Neural progenitor cell (in vitro differentiated cells): ENCODE measurements at regions not wholly inside any gene's neighbourhood (a gene's known extent, or its start where the extent isn't known, plus 50 kb on each side); places are given as distances from the start of the nearest gene placed in this dataset.

Experiments
- DNase-seq: peaks from one replicate; pipeline ENCODE4 v3.0.0-alpha.2; 2016; ENCODE audit warnings: low spot score
- H2AFZ ChIP-seq: fragments of 200-600 bp; sonication (generic); replicated peaks from 2 replicates; pipeline ENCODE4 v1.6.1; 2016; ENCODE audit warnings: antibody characterized with exemption
- H3F3A ChIP-seq: fragments of 200-600 bp; sonication (generic); 2 replicates; pipeline ENCODE4 v1.6.1; 2016; ENCODE audit warnings: antibody characterized with exemption, low read depth
- H3K27ac ChIP-seq: fragments of 200-600 bp; sonication (generic); 2 replicates; pipeline ENCODE4 v1.5.1; 2016; ENCODE audit warnings: mild to moderate bottlenecking
- H3K27me3 ChIP-seq: fragments of 200-600 bp; sonication (generic); 2 replicates; pipeline ENCODE4 v1.6.1; 2016; ENCODE audit warnings: mild to moderate bottlenecking, moderate library complexity
- H3K36me3 ChIP-seq: fragments of 200-600 bp; sonication (generic); 2 replicates; pipeline ENCODE4 v1.5.1; 2016
- H3K4me1 ChIP-seq: fragments of 200-600 bp; sonication (generic); 2 replicates; pipeline ENCODE4 v1.6.1; 2016; ENCODE audit warnings: mixed run types
- H3K4me2 ChIP-seq: fragments of 200-600 bp; sonication (generic); 2 replicates; pipeline ENCODE4 v1.6.1; 2016
- H3K4me3 ChIP-seq: fragments of 200-600 bp; sonication (generic); 2 replicates; pipeline ENCODE4 v1.5.1; 2016
- H3K79me2 ChIP-seq: fragments of 200-600 bp; sonication (generic); 2 replicates; pipeline ENCODE4 v1.6.1; 2016; ENCODE audit warnings: low read depth
- H3K9ac ChIP-seq: fragments of 200-600 bp; sonication (generic); 2 replicates; pipeline ENCODE4 v1.6.1; 2016
- H3K9me3 ChIP-seq: fragments of 200-600 bp; sonication (generic); 2 replicates; pipeline ENCODE4 v1.5.1; 2016; ENCODE audit warnings: low read depth
- H4K20me1 ChIP-seq: fragments of 200-600 bp; sonication (generic); 2 replicates; pipeline ENCODE4 v1.6.1; 2016; ENCODE audit warnings: low read depth
- H3K27ac Mint-ChIP-seq: 3 replicates; pipeline ENCODE4 v1.8.0; 2021; ENCODE audit warnings: mixed read lengths
- H3K27me3 Mint-ChIP-seq: 2 replicates; pipeline ENCODE4 v1.8.0; 2022; ENCODE audit warnings: low read depth, mild to moderate bottlenecking, inconsistent platforms, moderate library complexity, mixed read lengths; ENCODE audit not compliant: insufficient read depth
- H3K36me3 Mint-ChIP-seq: 3 replicates; pipeline ENCODE4 v1.8.0; 2021; ENCODE audit warnings: mixed read lengths
- H3K4me1 Mint-ChIP-seq: 3 replicates; pipeline ENCODE4 v1.8.0; 2021; ENCODE audit warnings: mixed read lengths
- H3K4me3 Mint-ChIP-seq: 3 replicates; pipeline ENCODE4 v1.8.0; 2021; ENCODE audit warnings: mild to moderate bottlenecking, moderate library complexity, mixed read lengths
- H3K9me3 Mint-ChIP-seq: 3 replicates; pipeline ENCODE4 v1.8.0; 2020; ENCODE audit warnings: mixed read lengths
- CTCF ChIP-seq: fragments of 200-600 bp; sonication (generic); IDR thresholded peaks from 2 replicates; pipeline ENCODE4 v1.5.1; 2017; ENCODE audit warnings: antibody characterized with exemption, mild to moderate bottlenecking
- EZH2 ChIP-seq: fragments of 200-600 bp; sonication (generic); IDR thresholded peaks from 2 replicates; pipeline ENCODE4 v1.6.1; 2017; ENCODE audit warnings: antibody characterized with exemption, mild to moderate bottlenecking, moderate library complexity
- EZH2phosphoT487 ChIP-seq: fragments of 200-600 bp; sonication (generic); IDR thresholded peaks from 2 replicates; pipeline ENCODE4 v1.6.1; 2017; ENCODE audit warnings: antibody characterized with exemption

- H3K4me1 Mint-ChIP-seq: no peaks in the 10 kb centered on the region
- TF ChIP-seq EZH2: no peak
- no peak for TF ChIP-seq EZH2phosphoT487
- no peak for TF ChIP-seq CTCF
- H3K36me3 Mint-ChIP-seq: no peaks in the 10 kb centered on the region
Observed at GRCh38 chr2:180446492-180446891, 439.4 kb upstream of the CWC22 start.

GRCh38 chr2:180443888-180444287, 436.8 kb upstream of the CWC22 start:
- Histone ChIP-seq H4K20me1 (no peaks in the 10 kb centered on the region), H3K27ac (no peak overlapping the region), H3K79me2 (no peaks in the 10 kb centered on the region), H3K36me3 (no peaks in the 10 kb centered on the region), H3K4me1 (no peaks in the 10 kb centered on the region), H3K4me3 (no peak overlapping the region), H3K27me3 (no peaks in the 10 kb centered on the region), H2AFZ (no peak overlapping the region), H3K9ac (no peak overlapping the region), H3F3A (no peaks in the 10 kb centered on the region), H3K4me2 (no peak overlapping the region), H3K9me3 (no peaks in the 10 kb centered on the region)
- no peak for DNase-seq
- Mint-ChIP-seq H3K27ac (no peak overlapping the region), H3K9me3 (no peaks in the 10 kb centered on the region), H3K4me1 (no peaks in the 10 kb centered on the region), H3K36me3 (no peaks in the 10 kb centered on the region), H3K27me3 (no peaks in the 10 kb centered on the region), H3K4me3 (no peak overlapping the region)
- TF ChIP-seq EZH2: no peak
- no peak for TF ChIP-seq EZH2phosphoT487
- no peak for TF ChIP-seq CTCF

More at GRCh38 chr2:180446492-180446891, 439.4 kb upstream of the CWC22 start:
- Histone ChIP-seq H3K36me3 (no peaks in the 10 kb centered on the region), H3K4me1 (no peaks in the 10 kb centered on the region), H3K27ac (no peak overlapping the region), H3K27me3 (no peaks in the 10 kb centered on the region), H3K4me2 (no peak overlapping the region), H3K79me2 (no peaks in the 10 kb centered on the region), H3F3A (no peaks in the 10 kb centered on the region), H4K20me1 (no peaks in the 10 kb centered on the region), H3K9ac (no peak overlapping the region), H2AFZ (no peak overlapping the region), H3K9me3 (no peaks in the 10 kb centered on the region), H3K4me3 (no peak overlapping the region)
- Mint-ChIP-seq H3K27me3 (no peaks in the 10 kb centered on the region), H3K9me3 (no peaks in the 10 kb centered on the region), H3K4me3 (no peak overlapping the region), H3K27ac (no peak overlapping the region)
- no peak for DNase-seq

GRCh38 chr2:180442860-180443644, 436.0 kb upstream of the CWC22 start:
- Mint-ChIP-seq H3K36me3 (no peaks in the 10 kb centered on the region), H3K4me1 (no peaks in the 10 kb centered on the region), H3K27me3 (no peaks in the 10 kb centered on the region), H3K27ac (no peak overlapping the region), H3K4me3 (no peak overlapping the region), H3K9me3 (no peaks in the 10 kb centered on the region)
- H3K79me2 ChIP-seq: no peaks in the 10 kb centered on the region
- H3K9me3 ChIP-seq: no peaks in the 10 kb centered on the region
- no peak overlapping the region for H3K9ac ChIP-seq
- no peak overlapping the region for H3K4me2 ChIP-seq
- no peaks in the 10 kb centered on the region for H3K4me1 ChIP-seq
- no peak overlapping the region for H2AFZ ChIP-seq
- no peaks in the 10 kb centered on the region for H3K36me3 ChIP-seq
- no peak for TF ChIP-seq EZH2phosphoT487
- no peak for TF ChIP-seq CTCF
- TF ChIP-seq EZH2: no peak
- H3F3A ChIP-seq: no peaks in the 10 kb centered on the region
- DNase-seq: no peak
- H3K27me3 ChIP-seq: no peaks in the 10 kb centered on the region
- no peaks in the 10 kb centered on the region for H4K20me1 ChIP-seq
- no peak overlapping the region for H3K4me3 ChIP-seq
- no peak overlapping the region for H3K27ac ChIP-seq
